Stimulated activated CD8-positive, alpha-beta memory T cell treated with anti-CD3 and anti-CD28 coated beads, Interleukin-4, amount 100 ng/mL, for 48 hours (primary cell): ENCODE measurements at regions not wholly inside any gene's neighbourhood (a gene's known extent, or its start where the extent isn't known, plus 50 kb on each side); places are given as distances from the start of the nearest gene placed in this dataset.

Experiments used
- DNase-seq: peaks from one replicate; pipeline ENCODE4 v3.0.0-alpha.2; 2020

GRCh38 chr3:177929310-177929709, 606.9 kb upstream of the KCNMB2 start:
- DNase-seq = no peak

GRCh38 chr3:177930771-177931170, 605.5 kb upstream of the KCNMB2 start:
- no peak for DNase-seq

GRCh38 chr3:177931346-177931745, 604.9 kb upstream of the KCNMB2 start:
- DNase-seq = no peak

- no peak for DNase-seq
Measured at GRCh38 chr3:177932346-177932745, 603.9 kb upstream of the KCNMB2 start.

- DNase-seq = no peak
Measured at GRCh38 chr3:177932750-177933660, 603.2 kb upstream of the KCNMB2 start.

- no peak for DNase-seq
Measured at GRCh38 chr3:177934001-177934891, 602.0 kb upstream of the KCNMB2 start.

- DNase-seq = no peak
Measured at GRCh38 chr3:177935047-177935446, 601.2 kb upstream of the KCNMB2 start.

- DNase-seq = no peak
Measured at GRCh38 chr3:177936721-177937120, 599.5 kb upstream of the KCNMB2 start.

GRCh38 chr3:177942911-177943310, 593.3 kb upstream of the KCNMB2 start:
- no peak for DNase-seq

- no peak for DNase-seq
Measured at GRCh38 chr3:177944228-177944661, 592.0 kb upstream of the KCNMB2 start.

GRCh38 chr3:177946048-177946447, 590.2 kb upstream of the KCNMB2 start:
- no peak for DNase-seq

- no peak for DNase-seq
Measured at GRCh38 chr3:177946497-177946896, 589.7 kb upstream of the KCNMB2 start.

- no peak for DNase-seq
Measured at GRCh38 chr3:177946936-177947335, 589.3 kb upstream of the KCNMB2 start.

- no peak for DNase-seq
Measured at GRCh38 chr3:177947901-177948300, 588.3 kb upstream of the KCNMB2 start.

GRCh38 chr3:177948716-177949425, 587.4 kb upstream of the KCNMB2 start:
- no peak for DNase-seq

- no peak for DNase-seq
Measured at GRCh38 chr3:177959188-177959587, 577.0 kb upstream of the KCNMB2 start.

GRCh38 chr3:177960014-177960413, 576.2 kb upstream of the KCNMB2 start:
- no peak for DNase-seq

GRCh38 chr3:177960722-177961121, 575.5 kb upstream of the KCNMB2 start:
- DNase-seq = no peak

GRCh38 chr3:177961784-177962183, 574.5 kb upstream of the KCNMB2 start:
- no peak for DNase-seq

GRCh38 chr3:177966493-177966892, 569.7 kb upstream of the KCNMB2 start:
- DNase-seq = no peak

- no peak for DNase-seq
Measured at GRCh38 chr3:177968891-177969290, 567.3 kb upstream of the KCNMB2 start.

GRCh38 chr3:177973241-177973840, 562.9 kb upstream of the KCNMB2 start:
- no peak for DNase-seq

- no peak for DNase-seq
Measured at GRCh38 chr3:177976241-177976640, 560.0 kb upstream of the KCNMB2 start.
